Sigmoid colon (tissue), 4 donors: ENCODE measurements at regions not wholly inside any gene's neighbourhood (a gene's known extent, or its start where the extent isn't known, plus 50 kb on each side); places are given as distances from the start of the nearest gene placed in this dataset.

Source experiments
- CTCF ChIP-seq, 4 experiments: fragments of 450-650 bp in 3 of 4; fragments of 200-600 bp in 1 of 4; IDR thresholded peaks; one replicate each; pipeline ENCODE4 v1.5.1; 2016 to 2019; ENCODE audit warnings: antibody characterized with exemption in 4 of 4, mild to moderate bottlenecking in 3 of 4, moderate library complexity in 2 of 4
- EP300 ChIP-seq, 4 donors: sonication (generic); formaldehyde crosslinking; IDR thresholded peaks; one replicate each; pipeline ENCODE4 v1.6.1; 2017; ENCODE audit warnings: antibody characterized with exemption in 4 of 4
- POLR2AphosphoS5 ChIP-seq, 4 donors: sonication (generic); formaldehyde crosslinking; IDR thresholded peaks; one replicate each; pipeline ENCODE4 v1.6.1; 2017; ENCODE audit warnings: antibody characterized with exemption in 4 of 4

- TF ChIP-seq CTCF (IDR thresholded peaks at IDR 0.05) (no peak), POLR2AphosphoS5 (IDR thresholded peaks at IDR 0.05) (no peak), EP300 (IDR thresholded peaks at IDR 0.05) (no peak)
Measured at GRCh38 chr4:94141001-94141400, 66.7 kb upstream of the SMARCAD1 start.
